PC-3 (cell line): ENCODE measurements at regions not wholly inside any gene's neighbourhood (a gene's known extent, or its start where the extent isn't known, plus 50 kb on each side); places are given as distances from the start of the nearest gene placed in this dataset.

Experiments used
- ATAC-seq: fragments of 200-7000 bp; cut with Tn5 transposase; 2 replicates; pipeline ENCODE4 v1.9.1; 2020; ENCODE audit warnings: mild to moderate bottlenecking, moderate library complexity
- BruUV-seq: library from RNA; stranded (reverse); fragments of 400-500 nt; replicated peaks from 2 replicates; lab custom pipeline; 2021; lab: Mats Ljungman, UMichigan
- CTCF ChIA-PET: fragments of 300-600 bp; sonication (Branson Sonifier 250); formaldehyde crosslinking; loops from one replicate; lab custom pipeline; 2022; ENCODE audit warnings: antibody characterized with exemption; lab: Charles Lee
- POLR2A ChIA-PET: fragments of 300-600 bp; sonication (Branson Sonifier 250); formaldehyde crosslinking; loops from one replicate; lab custom pipeline; 2022; ENCODE audit warnings: antibody characterized with exemption; ENCODE audit not compliant: unreplicated experiment; lab: Charles Lee
- DNase-seq: peaks from one replicate; pipeline ENCODE4 v3.0.0-alpha.2; 2015
- H2AFZ ChIP-seq: fragments of 300-600 bp; sonication (generic); 2 replicates; pipeline ENCODE4 v1.6.0; 2016; ENCODE audit warnings: antibody characterized with exemption, low read length
- H3F3A ChIP-seq: fragments of 300-600 bp; sonication (generic); one replicate; pipeline ENCODE4 v1.6.0; 2017; ENCODE audit warnings: antibody characterized with exemption, low read length, control low read depth, mild to moderate bottlenecking; ENCODE audit not compliant: unreplicated experiment
- H3K27ac ChIP-seq: fragments of 300-600 bp; sonication (generic); 2 replicates; pipeline ENCODE4 v1.5.1; 2016; ENCODE audit warnings: mild to moderate bottlenecking, low read length
- H3K27me3 ChIP-seq: fragments of 300-600 bp; sonication (generic); 2 replicates; pipeline ENCODE4 v1.6.1; 2016; ENCODE audit warnings: low read length, mixed read lengths
- H3K36me3 ChIP-seq: fragments of 300-600 bp; sonication (generic); 2 replicates; pipeline ENCODE4 v1.6.1; 2016; ENCODE audit warnings: low read depth, mixed run types, low read length, mixed read lengths
- H3K4me1 ChIP-seq: fragments of 300-600 bp; sonication (generic); 2 replicates; pipeline ENCODE4 v1.5.1; 2016; ENCODE audit warnings: low read length; ENCODE audit not compliant: insufficient read depth
- H3K4me2 ChIP-seq: fragments of 300-600 bp; sonication (generic); 2 replicates; pipeline ENCODE4 v1.6.0; 2016; ENCODE audit warnings: low read length
- H3K4me3 ChIP-seq: fragments of 300-600 bp; sonication (generic); 2 replicates; pipeline ENCODE4 v1.5.1; 2016; ENCODE audit warnings: mild to moderate bottlenecking, low read length, mixed read lengths
- H3K79me2 ChIP-seq: fragments of 300-600 bp; sonication (generic); 2 replicates; pipeline ENCODE4 v1.6.1; 2017; ENCODE audit warnings: low read length, mixed read lengths
- H3K9ac ChIP-seq: fragments of 300-600 bp; sonication (generic); 2 replicates; pipeline ENCODE4 v1.6.0; 2016; ENCODE audit warnings: mild to moderate bottlenecking, low read length
- H3K9me2 ChIP-seq: fragments of 300-600 bp; sonication (generic); replicated peaks from 2 replicates; pipeline ENCODE4 v1.6.1; 2016; ENCODE audit warnings: mixed run types, low read length, mixed read lengths
- H3K9me3 ChIP-seq: fragments of 300-600 bp; sonication (generic); 2 replicates; pipeline ENCODE4 v1.6.1; 2016; ENCODE audit warnings: low read length, mixed read lengths
- H4K20me1 ChIP-seq: fragments of 300-600 bp; sonication (generic); 2 replicates; pipeline ENCODE4 v1.6.1; 2016; ENCODE audit warnings: low read length, mixed read lengths
- EZH2 ChIP-seq: fragments of 300-600 bp; sonication (generic); IDR thresholded peaks from one replicate; pipeline ENCODE4 v1.6.1; 2017; ENCODE audit warnings: antibody characterized with exemption, mild to moderate bottlenecking, low read length; ENCODE audit not compliant: unreplicated experiment
- EZH2phosphoT487 ChIP-seq: fragments of 300-600 bp; sonication (generic); IDR thresholded peaks from 2 replicates; pipeline ENCODE4 v1.6.1; 2018; ENCODE audit warnings: mild to moderate bottlenecking, antibody characterized with exemption, low read length, borderline replicate concordance
- intact Hi-C: fragments of 100-400 bp; cut with micrococcal nuclease; formaldehyde crosslinking; loops from 2 replicates; pipeline ENCODE4 v1.9.0; 2023
- TF ChIP-seq, protein P1 (sequence below): fragments of 300-600 bp; sonication (generic); conservative IDR thresholded peaks from 2 replicates; pipeline ENCODE4 v1.5.1; 2017; ENCODE audit warnings: antibody characterized with exemption, low read depth, mild to moderate bottlenecking, low read length

GRCh38 chr2:20120569-20121416 is 69.4 kb upstream of the LAPTM4A start:
- no peaks in the 10 kb centered on the region for H3K79me2 ChIP-seq
- no TSS peak for BruUV-seq
- no peaks in the 10 kb centered on the region for H3K9me2 ChIP-seq
- ChIA-PET POLR2A (no interaction called here), CTCF (no interaction called here)
- H3K9me3 ChIP-seq, result no peaks in the 10 kb centered on the region
- no peak overlapping the region for H3K4me2 ChIP-seq
- TF ChIP-seq EZH2phosphoT487 (no peak), EZH2 (no peak)
- TF ChIP-seq, protein P1, sequence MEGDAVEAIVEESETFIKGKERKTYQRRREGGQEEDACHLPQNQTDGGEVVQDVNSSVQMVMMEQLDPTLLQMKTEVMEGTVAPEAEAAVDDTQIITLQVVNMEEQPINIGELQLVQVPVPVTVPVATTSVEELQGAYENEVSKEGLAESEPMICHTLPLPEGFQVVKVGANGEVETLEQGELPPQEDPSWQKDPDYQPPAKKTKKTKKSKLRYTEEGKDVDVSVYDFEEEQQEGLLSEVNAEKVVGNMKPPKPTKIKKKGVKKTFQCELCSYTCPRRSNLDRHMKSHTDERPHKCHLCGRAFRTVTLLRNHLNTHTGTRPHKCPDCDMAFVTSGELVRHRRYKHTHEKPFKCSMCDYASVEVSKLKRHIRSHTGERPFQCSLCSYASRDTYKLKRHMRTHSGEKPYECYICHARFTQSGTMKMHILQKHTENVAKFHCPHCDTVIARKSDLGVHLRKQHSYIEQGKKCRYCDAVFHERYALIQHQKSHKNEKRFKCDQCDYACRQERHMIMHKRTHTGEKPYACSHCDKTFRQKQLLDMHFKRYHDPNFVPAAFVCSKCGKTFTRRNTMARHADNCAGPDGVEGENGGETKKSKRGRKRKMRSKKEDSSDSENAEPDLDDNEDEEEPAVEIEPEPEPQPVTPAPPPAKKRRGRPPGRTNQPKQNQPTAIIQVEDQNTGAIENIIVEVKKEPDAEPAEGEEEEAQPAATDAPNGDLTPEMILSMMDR, result no peak
- H3K9ac ChIP-seq, result no peak overlapping the region
- no peak overlapping the region for H3K4me3 ChIP-seq
- intact Hi-C loops, result no loop called here
- H2AFZ ChIP-seq, result no peak overlapping the region
- no peak overlapping the region for H3K27ac ChIP-seq
- H4K20me1 ChIP-seq, result no peaks in the 10 kb centered on the region
- H3K4me1 ChIP-seq, result peaks cover 1% of the 10 kb centered on the region; the same call in 1 of the 2 replicates
- DNase-seq (no peak), ATAC-seq (no peak)
- no peaks in the 10 kb centered on the region for H3F3A ChIP-seq
- no peaks in the 10 kb centered on the region for H3K36me3 ChIP-seq
- no peaks in the 10 kb centered on the region for H3K27me3 ChIP-seq

GRCh38 chr2:20118051-20118450 is 66.6 kb upstream of the LAPTM4A start:
- H4K20me1 ChIP-seq, result no peaks in the 10 kb centered on the region
- intact Hi-C loops, result no loop called here
- no peak overlapping the region for H3K4me3 ChIP-seq
- no peak overlapping the region for H3K9ac ChIP-seq
- ChIA-PET POLR2A (no interaction called here), CTCF (no interaction called here)
- H3K9me2 ChIP-seq, result no peaks in the 10 kb centered on the region
- H3K4me1 ChIP-seq, result peaks cover 10% of the 10 kb centered on the region
- TF ChIP-seq EZH2 (no peak), EZH2phosphoT487 (no peak)
- TF ChIP-seq, protein P1, result no peak
- no peaks in the 10 kb centered on the region for H3K36me3 ChIP-seq
- no peaks in the 10 kb centered on the region for H3K9me3 ChIP-seq
- no peak for ATAC-seq
- no peak overlapping the region for H3K4me2 ChIP-seq
- H2AFZ ChIP-seq, result no peak overlapping the region
- H3K27ac ChIP-seq, result no peak overlapping the region
- H3F3A ChIP-seq, result no peaks in the 10 kb centered on the region
- no peaks in the 10 kb centered on the region for H3K79me2 ChIP-seq
- BruUV-seq, result no TSS peak
- no peaks in the 10 kb centered on the region for H3K27me3 ChIP-seq
- no peak for DNase-seq

DNA sequence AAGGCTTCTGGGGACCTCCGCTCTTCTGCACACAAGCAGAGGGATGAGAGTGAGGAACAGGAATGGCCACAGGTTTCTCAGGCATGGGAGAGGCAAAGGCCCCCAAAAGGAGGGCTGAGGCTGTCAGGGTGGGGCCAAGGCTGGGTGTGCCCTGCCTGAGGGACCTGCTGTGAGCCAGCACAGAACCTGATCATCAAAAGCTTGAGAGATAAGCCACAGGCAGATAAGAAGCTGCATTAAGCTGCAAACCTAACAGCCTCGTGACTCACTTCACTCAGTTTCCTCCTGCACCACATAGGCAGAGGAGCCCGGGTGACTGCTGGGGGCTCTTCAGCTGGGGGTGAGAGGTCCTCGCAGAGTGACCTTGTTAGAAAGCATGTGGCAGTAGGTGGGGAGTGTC is 64.5 kb upstream of the LAPTM4A start:
- H3K27me3 ChIP-seq, result no peaks in the 10 kb centered on the region
- DNase-seq (no peak), ATAC-seq (no peak)
- H3K9ac ChIP-seq, result no peak overlapping the region
- TF ChIP-seq EZH2 (no peak), EZH2phosphoT487 (no peak)
- TF ChIP-seq, protein P1, result no peak
- H2AFZ ChIP-seq, result no peak overlapping the region
- H3K4me2 ChIP-seq, result no peak overlapping the region
- no peaks in the 10 kb centered on the region for H3F3A ChIP-seq
- no peak overlapping the region for H3K27ac ChIP-seq
- H3K9me3 ChIP-seq, result no peaks in the 10 kb centered on the region
- no peaks in the 10 kb centered on the region for H4K20me1 ChIP-seq
- H3K79me2 ChIP-seq, result no peaks in the 10 kb centered on the region
- H3K4me1 ChIP-seq, result peaks cover 10% of the 10 kb centered on the region
- intact Hi-C loops, result no loop called here
- BruUV-seq, result no TSS peak
- POLR2A ChIA-PET, result no interaction called here
- no peaks in the 10 kb centered on the region for H3K36me3 ChIP-seq
- no peaks in the 10 kb centered on the region for H3K9me2 ChIP-seq
- H3K4me3 ChIP-seq, result no peak overlapping the region
- CTCF ChIA-PET, result no interaction called here
